Endothelial cell of umbilical vein (primary cell): ENCODE measurements at regions not wholly inside any gene's neighbourhood (a gene's known extent, or its start where the extent isn't known, plus 50 kb on each side); places are given as distances from the start of the nearest gene placed in this dataset.
"Not testable (repeated sequence)": the region's sequence is repeated elsewhere in the genome, so short reads cannot be mapped to it uniquely, and the experiment has no call there.

Experiments used
- BruUV-seq: library from RNA; stranded (reverse); fragments of 400-500 nt; replicated peaks from 2 replicates; lab custom pipeline; 2021; lab: Mats Ljungman, UMichigan
- CTCF ChIA-PET: fragments of 300-600, 350-600 bp; sonication (Branson Sonifier 250); formaldehyde crosslinking; loops from one replicate; lab custom pipeline; 2021; ENCODE audit warnings: antibody characterized with exemption, inconsistent platforms; lab: Charles Lee
- POLR2A ChIA-PET: fragments of 300-600, 350-600 bp; sonication (Branson Sonifier 250); formaldehyde crosslinking; loops from one replicate; lab custom pipeline; 2021; ENCODE audit warnings: antibody characterized with exemption, inconsistent platforms; lab: Charles Lee
- DNase-seq: peaks from one replicate; pipeline ENCODE4 v3.0.0-alpha.2; 2011; ENCODE audit warnings: low read depth, low spot score
- FAIRE-seq: peaks from 2 replicates; lab custom pipeline; 2011; peaks lifted over from hg19 to GRCh38; lab: Jason Lieb, UNC
- H2AFZ ChIP-seq: 2 replicates; pipeline ENCODE4 v1.6.0; 2012; ENCODE audit warnings: low read depth, low read length, control low read depth, inconsistent platforms
- H3K27ac ChIP-seq: 2 replicates; pipeline ENCODE4 v1.5.1; 2011; ENCODE audit warnings: low read depth, mild to moderate bottlenecking, control low read depth, low read length, moderate library complexity; ENCODE audit not compliant: insufficient read depth
- H3K27me3 ChIP-seq, 2 experiments: 2 replicates each; pipeline versions ENCODE4 v1.6.0 to v1.6.1; 2011; ENCODE audit warnings: low read length in 2 of 2, mixed read lengths in 1 of 2; ENCODE audit not compliant: control insufficient read depth in 2 of 2, insufficient read depth in 2 of 2
- H3K36me3 ChIP-seq, 2 experiments: 2 replicates in 1 of 2; 3 replicates in 1 of 2; pipeline ENCODE4 v1.5.1; 2011; ENCODE audit warnings: low read length in 2 of 2, mild to moderate bottlenecking in 1 of 2, moderate library complexity in 1 of 2; ENCODE audit not compliant: control insufficient read depth in 2 of 2, insufficient read depth in 2 of 2; ENCODE audit errors: extremely low read depth in 1 of 2
- H3K4me1 ChIP-seq: 3 replicates; pipeline ENCODE4 v1.5.1; 2011; ENCODE audit warnings: mild to moderate bottlenecking, low read length; ENCODE audit not compliant: control insufficient read depth, insufficient read depth; ENCODE audit errors: extremely low read depth
- H3K4me2 ChIP-seq: 2 replicates; pipeline ENCODE4 v1.6.1; 2011; ENCODE audit warnings: low read length, control low read depth, mixed read lengths; ENCODE audit not compliant: insufficient read depth
- H3K4me3 ChIP-seq, 3 experiments: fragments of 200-600 bp in 1 of 3; sonication (generic), shearing (Covaris generic) in 1 of 3; replicated peaks in 1 of 3; 2 replicates each; pipeline ENCODE4 v1.5.1; 2011 to 2016; ENCODE audit warnings: control low read depth in 3 of 3, low read length in 3 of 3, mild to moderate bottlenecking in 2 of 3, inconsistent platforms in 1 of 3, low read depth in 1 of 3, moderate library complexity in 1 of 3; ENCODE audit not compliant: insufficient read depth in 1 of 3
- H3K79me2 ChIP-seq: 2 replicates; pipeline ENCODE4 v1.6.0; 2012; ENCODE audit warnings: low read length, inconsistent platforms; ENCODE audit not compliant: control insufficient read depth, insufficient read depth
- H3K9ac ChIP-seq: replicated peaks from 2 replicates; pipeline ENCODE3; 2011; ENCODE audit warnings: low read length, control low read depth; ENCODE audit not compliant: insufficient read depth; ENCODE audit errors: extremely low read depth
- H3K9me1 ChIP-seq: replicated peaks from 3 replicates; pipeline ENCODE4 v1.6.0; 2011; ENCODE audit warnings: mild to moderate bottlenecking, low read length; ENCODE audit not compliant: control insufficient read depth, insufficient read depth; ENCODE audit errors: extremely low read depth
- H3K9me3 ChIP-seq: replicated peaks from 2 replicates; pipeline ENCODE4 v1.5.1; 2012; ENCODE audit warnings: low read length, inconsistent platforms; ENCODE audit not compliant: control insufficient read depth, insufficient read depth
- H4K20me1 ChIP-seq: replicated peaks from 2 replicates; pipeline ENCODE3; 2011; ENCODE audit warnings: mild to moderate bottlenecking, low read length; ENCODE audit not compliant: control insufficient read depth, insufficient read depth; ENCODE audit errors: extremely low read depth
- EZH2 ChIP-seq: IDR thresholded peaks from 2 replicates; pipeline ENCODE4 v1.6.1; 2012; ENCODE audit warnings: borderline replicate concordance, low read depth, mild to moderate bottlenecking, moderate library complexity, low read length, inconsistent platforms; ENCODE audit not compliant: severe bottlenecking
- FOS ChIP-seq: IDR thresholded peaks from 2 replicates; pipeline ENCODE4 v1.6.1; 2011; ENCODE audit warnings: mild to moderate bottlenecking, low read length, moderate library complexity, borderline replicate concordance; ENCODE audit not compliant: insufficient read depth
- JUN ChIP-seq: IDR thresholded peaks from 2 replicates; pipeline ENCODE4 v1.6.1; 2011; ENCODE audit warnings: borderline replicate concordance, low read depth; ENCODE audit not compliant: insufficient read length, insufficient read depth
- MYC ChIP-seq: IDR thresholded peaks from one replicate; pipeline ENCODE4 v1.6.1; 2011; ENCODE audit warnings: mild to moderate bottlenecking, low read depth, low read length
- POLR2AphosphoS5 ChIP-seq: IDR thresholded peaks from 2 replicates; pipeline ENCODE4 v1.6.1; 2012; ENCODE audit warnings: low read depth, mild to moderate bottlenecking, control low read depth, low read length, moderate library complexity; ENCODE audit not compliant: insufficient read depth
- dilution Hi-C: fragments of 300-500 bp; cut with MboI; formaldehyde crosslinking; loops from one replicate; pipeline ENCODE4 v1.15.0; 2019; ENCODE audit warnings: low sequenced_read_pairs; ENCODE audit not compliant: extremely low pct_ligation_motif_present
- intact Hi-C: fragments of 100-400 bp; cut with micrococcal nuclease; formaldehyde crosslinking; loops from one replicate; pipeline ENCODE4 v1.10.0; 2022
- TF ChIP-seq, protein P1 (sequence below): IDR thresholded peaks from 2 replicates; pipeline ENCODE4 v1.6.1; 2011; ENCODE audit not compliant: insufficient read depth, insufficient read length
- TF ChIP-seq, protein P2 (sequence below), 2 donors: IDR thresholded peaks; 1 replicate in 1 of 2; 2 replicates in 1 of 2; pipeline ENCODE4 v1.5.1; 2011; ENCODE audit warnings: low read length in 2 of 2, mild to moderate bottlenecking in 2 of 2, moderate library complexity in 2 of 2, control low read depth in 1 of 2, inconsistent platforms in 1 of 2, low read depth in 1 of 2; ENCODE audit not compliant: insufficient read depth in 1 of 2; ENCODE audit errors: extremely low read depth in 1 of 2

DNA sequence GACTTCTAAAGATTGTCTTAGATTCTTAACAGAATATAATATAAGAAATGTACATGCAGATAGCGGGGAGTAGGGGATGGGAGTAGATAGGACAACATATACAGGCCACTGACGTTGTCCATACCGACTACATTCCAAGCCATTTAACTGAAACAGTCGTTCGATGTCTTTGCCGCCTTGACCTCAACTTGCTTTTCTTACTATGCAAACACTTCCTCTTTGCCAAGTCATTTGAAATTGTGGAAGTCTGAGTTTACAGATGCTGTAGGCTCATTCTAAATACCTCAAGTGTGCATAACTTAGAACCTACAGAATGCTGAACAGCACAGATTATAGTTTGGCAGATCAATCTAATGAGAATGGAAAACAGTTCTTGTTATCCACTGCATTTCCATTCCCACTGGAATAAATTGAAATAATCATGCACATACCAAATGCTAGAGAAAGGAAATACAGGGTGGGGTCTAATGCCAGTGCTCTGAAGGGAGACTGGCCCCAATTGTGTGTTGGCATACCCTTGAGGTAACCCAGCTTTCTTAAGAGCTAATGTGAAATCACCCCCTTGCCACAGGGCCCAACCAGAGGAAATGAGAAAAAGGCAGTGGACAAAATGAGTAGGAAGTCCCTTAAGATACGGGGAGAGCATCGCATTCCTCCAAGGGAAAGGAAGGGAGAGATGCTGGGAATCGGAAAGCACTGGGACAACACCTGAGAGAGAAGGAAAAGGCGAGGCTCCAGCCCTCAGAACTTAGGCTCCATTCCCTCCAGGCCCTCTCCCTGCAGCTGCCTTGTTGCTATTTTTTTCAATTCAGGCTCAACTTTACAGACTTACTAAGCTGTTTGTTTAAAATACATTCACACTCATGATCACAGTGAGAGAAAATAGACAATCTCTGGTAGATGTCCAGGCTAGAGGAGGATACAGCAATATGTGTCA lies 380.9 kb upstream of the TMTC1 start:
- no peaks in the 10 kb centered on the region for H3K4me1 ChIP-seq
- POLR2A ChIA-PET, result no interaction called here
- BruUV-seq, result no TSS peak
- H3K9me3 ChIP-seq, result no peaks in the 10 kb centered on the region
- DNase-seq (peak; percentile 26), FAIRE-seq (peak; percentile 48)
- TF ChIP-seq, protein P1, sequence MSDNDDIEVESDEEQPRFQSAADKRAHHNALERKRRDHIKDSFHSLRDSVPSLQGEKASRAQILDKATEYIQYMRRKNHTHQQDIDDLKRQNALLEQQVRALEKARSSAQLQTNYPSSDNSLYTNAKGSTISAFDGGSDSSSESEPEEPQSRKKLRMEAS, result no peak
- no peak for TF ChIP-seq POLR2AphosphoS5
- no peak for TF ChIP-seq EZH2
- TF ChIP-seq JUN, result no peak
- no peak for TF ChIP-seq MYC
- TF ChIP-seq FOS, result no peak
- TF ChIP-seq, protein P2, sequence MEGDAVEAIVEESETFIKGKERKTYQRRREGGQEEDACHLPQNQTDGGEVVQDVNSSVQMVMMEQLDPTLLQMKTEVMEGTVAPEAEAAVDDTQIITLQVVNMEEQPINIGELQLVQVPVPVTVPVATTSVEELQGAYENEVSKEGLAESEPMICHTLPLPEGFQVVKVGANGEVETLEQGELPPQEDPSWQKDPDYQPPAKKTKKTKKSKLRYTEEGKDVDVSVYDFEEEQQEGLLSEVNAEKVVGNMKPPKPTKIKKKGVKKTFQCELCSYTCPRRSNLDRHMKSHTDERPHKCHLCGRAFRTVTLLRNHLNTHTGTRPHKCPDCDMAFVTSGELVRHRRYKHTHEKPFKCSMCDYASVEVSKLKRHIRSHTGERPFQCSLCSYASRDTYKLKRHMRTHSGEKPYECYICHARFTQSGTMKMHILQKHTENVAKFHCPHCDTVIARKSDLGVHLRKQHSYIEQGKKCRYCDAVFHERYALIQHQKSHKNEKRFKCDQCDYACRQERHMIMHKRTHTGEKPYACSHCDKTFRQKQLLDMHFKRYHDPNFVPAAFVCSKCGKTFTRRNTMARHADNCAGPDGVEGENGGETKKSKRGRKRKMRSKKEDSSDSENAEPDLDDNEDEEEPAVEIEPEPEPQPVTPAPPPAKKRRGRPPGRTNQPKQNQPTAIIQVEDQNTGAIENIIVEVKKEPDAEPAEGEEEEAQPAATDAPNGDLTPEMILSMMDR (IDR thresholded peaks at IDR 0.05; ENCODE audit: extremely low read depth in 1 of 2, insufficient read depth in 1 of 2, low read depth in 1 of 2, low read length in 2 of 2), result no peak
- H3K9ac ChIP-seq, result no peak overlapping the region
- H3K9me1 ChIP-seq, result no peaks in the 10 kb centered on the region
- CTCF ChIA-PET, result no interaction called here
- no peak overlapping the region for H3K4me2 ChIP-seq
- no peaks in the 10 kb centered on the region for H4K20me1 ChIP-seq
- no peak overlapping the region for H3K27ac ChIP-seq
- H3K36me3 ChIP-seq, result no peaks in the 10 kb centered on the region
- intact Hi-C loops, result no loop called here
- dilution Hi-C loops, result no loop called here
- no peak overlapping the region for H3K4me3 ChIP-seq
- H3K79me2 ChIP-seq, result no peaks in the 10 kb centered on the region
- no peak overlapping the region for H2AFZ ChIP-seq
- peaks cover 7 to 9% of the 10 kb centered on the region in 2 experiments for H3K27me3 ChIP-seq

DNA sequence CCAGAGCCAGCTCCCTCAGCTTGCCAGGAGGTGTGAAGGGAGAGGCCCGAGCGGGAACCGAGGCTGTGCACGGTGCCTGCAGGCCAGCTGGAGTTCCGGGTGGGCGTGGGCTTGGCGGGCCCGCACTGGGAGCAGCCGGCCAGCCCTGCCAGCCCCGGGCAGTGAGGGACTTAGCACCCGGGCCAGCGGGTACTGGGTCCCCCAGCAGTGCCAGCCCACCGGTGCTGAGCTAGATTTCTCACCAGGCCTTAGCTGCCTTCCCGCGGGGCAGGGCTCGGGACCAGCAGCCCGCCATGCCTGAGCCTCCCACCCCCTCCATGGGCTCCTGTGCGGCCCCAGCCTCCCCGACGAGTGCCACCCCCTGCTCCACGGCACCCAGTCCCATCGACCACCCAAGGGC lies 373.1 kb upstream of the TMTC1 start:
- H3K4me1 ChIP-seq, H3K9ac ChIP-seq, H3K9me3 ChIP-seq, H3K4me3 ChIP-seq, H4K20me1 ChIP-seq, H3K27me3 ChIP-seq, H3K79me2 ChIP-seq, H3K4me2 ChIP-seq, FAIRE-seq, DNase-seq, CTCF ChIA-PET, dilution Hi-C loops, BruUV-seq, intact Hi-C loops, H3K36me3 ChIP-seq, POLR2A ChIA-PET, H3K27ac ChIP-seq, H2AFZ ChIP-seq, H3K9me1 ChIP-seq: not testable (repeated sequence)
